ENCODE measurements at regions not wholly inside any gene's neighbourhood (a gene's known extent, or its start where the extent isn't known, plus 50 kb on each side); places are given as distances from the start of the nearest gene placed in this dataset.

GRCh38 chr10:113449006-113449695, 103.7 kb upstream of the HABP2 start:
- intact Hi-C loops (cut with micrococcal nuclease) = no loop called here
- no peaks in the 10 kb centered on the region for H3K9me3 ChIP-seq (replicated peaks)
- no peaks in the 10 kb centered on the region for H3K36me3 ChIP-seq
- no peak for TF ChIP-seq CTCF (IDR thresholded peaks at IDR 0.05; ENCODE audit: borderline replicate concordance)
- H3K27me3 ChIP-seq (ENCODE audit: low read depth) = peaks cover 77% of the 10 kb centered on the region
- no peak overlapping the region for H3K4me3 ChIP-seq
- no peaks in the 10 kb centered on the region for H3K4me1 ChIP-seq
- no peak for DNase-seq
- no peak overlapping the region for H3K27ac ChIP-seq (replicated peaks)

- no peak for DNase-seq
- intact Hi-C loops (cut with micrococcal nuclease) = no loop called here
- Histone ChIP-seq H3K27ac (replicated peaks) (no peak overlapping the region), H3K4me3 (no peak overlapping the region), H3K4me1 (no peaks in the 10 kb centered on the region), H3K27me3 (ENCODE audit: low read depth) (peaks cover 76% of the 10 kb centered on the region), H3K9me3 (replicated peaks) (no peaks in the 10 kb centered on the region), H3K36me3 (no peaks in the 10 kb centered on the region)
- TF ChIP-seq CTCF (IDR thresholded peaks at IDR 0.05; ENCODE audit: borderline replicate concordance) = no peak
Observed at GRCh38 chr10:113450046-113450804, 102.6 kb upstream of the HABP2 start.

GRCh38 chr10:113450906-113451305, 101.9 kb upstream of the HABP2 start:
- H3K4me3 ChIP-seq = no peak overlapping the region
- DNase-seq = no peak
- no peak for TF ChIP-seq CTCF (IDR thresholded peaks at IDR 0.05; ENCODE audit: borderline replicate concordance)
- H3K36me3 ChIP-seq = no peaks in the 10 kb centered on the region
- intact Hi-C loops (cut with micrococcal nuclease) = no loop called here
- no peak overlapping the region for H3K27ac ChIP-seq (replicated peaks)
- peaks cover 74% of the 10 kb centered on the region for H3K27me3 ChIP-seq (ENCODE audit: low read depth)
- no peaks in the 10 kb centered on the region for H3K4me1 ChIP-seq
- no peaks in the 10 kb centered on the region for H3K9me3 ChIP-seq (replicated peaks)

GRCh38 chr10:113452146-113452845, 100.6 kb upstream of the HABP2 start:
- H3K27me3 ChIP-seq (ENCODE audit: low read depth) = peaks cover 71% of the 10 kb centered on the region
- H3K36me3 ChIP-seq = no peaks in the 10 kb centered on the region
- no peak for TF ChIP-seq CTCF (IDR thresholded peaks at IDR 0.05; ENCODE audit: borderline replicate concordance)
- H3K4me1 ChIP-seq = no peaks in the 10 kb centered on the region
- intact Hi-C loops (cut with micrococcal nuclease) = no loop called here
- no peaks in the 10 kb centered on the region for H3K9me3 ChIP-seq (replicated peaks)
- H3K27ac ChIP-seq (replicated peaks) = no peak overlapping the region
- H3K4me3 ChIP-seq = no peak overlapping the region
- no peak for DNase-seq

GRCh38 chr10:113453351-113453750, 99.5 kb upstream of the HABP2 start:
- Histone ChIP-seq H3K4me1 (no peaks in the 10 kb centered on the region), H3K27ac (replicated peaks) (no peak overlapping the region), H3K4me3 (no peak overlapping the region), H3K36me3 (no peaks in the 10 kb centered on the region), H3K9me3 (replicated peaks) (no peaks in the 10 kb centered on the region), H3K27me3 (ENCODE audit: low read depth) (peaks cover 68% of the 10 kb centered on the region)
- DNase-seq = no peak
- intact Hi-C loops (cut with micrococcal nuclease) = no loop called here
- TF ChIP-seq CTCF (IDR thresholded peaks at IDR 0.05; ENCODE audit: borderline replicate concordance) = no peak

Data from left ventricle myocardium inferior (tissue), 1 donor.